GM21737 (cell line): ENCODE measurements at regions not wholly inside any gene's neighbourhood (a gene's known extent, or its start where the extent isn't known, plus 50 kb on each side); places are given as distances from the start of the nearest gene placed in this dataset.
"Not testable (repeated sequence)": the region's sequence is repeated elsewhere in the genome, so short reads cannot be mapped to it uniquely, and the experiment has no call there.

Experiments used
- ATAC-seq: cut with Tn5 transposase; IDR thresholded peaks from one replicate; pipeline ENCODE4 v1.9.1; 2021; ENCODE audit warnings: mild to moderate bottlenecking, moderate library complexity; ENCODE audit not compliant: unreplicated experiment

GRCh38 chr1:4133297-4133938 is 233.3 kb upstream of the C1orf174 start:
- no peak for ATAC-seq

- no peak for ATAC-seq
Measured at GRCh38 chr1:4133939-4134321, 233.9 kb upstream of the C1orf174 start.

GRCh38 chr1:4135853-4136252 is 235.8 kb upstream of the C1orf174 start:
- ATAC-seq, result not testable (repeated sequence)

GRCh38 chr1:4137621-4138415 is 237.7 kb upstream of the C1orf174 start:
- ATAC-seq, result no peak

GRCh38 chr1:4139646-4140045 is 239.6 kb upstream of the C1orf174 start:
- no peak for ATAC-seq

GRCh38 chr1:4140241-4140640 is 240.2 kb upstream of the C1orf174 start:
- ATAC-seq, result no peak

- no peak for ATAC-seq
Measured at GRCh38 chr1:4140821-4141220, 240.7 kb upstream of the C1orf174 start.

GRCh38 chr1:4144349-4144971 is 244.4 kb upstream of the C1orf174 start:
- no peak for ATAC-seq

- ATAC-seq, result no peak
Measured at GRCh38 chr1:4146101-4146500, 246.0 kb upstream of the C1orf174 start.

GRCh38 chr1:4146614-4147013 is 246.5 kb upstream of the C1orf174 start:
- no peak for ATAC-seq

GRCh38 chr1:4147509-4147908 is 247.4 kb upstream of the C1orf174 start:
- ATAC-seq, result no peak

GRCh38 chr1:4149281-4149680 is 249.2 kb upstream of the C1orf174 start:
- no peak for ATAC-seq

GRCh38 chr1:4149831-4150230 is 249.8 kb upstream of the C1orf174 start:
- ATAC-seq, result no peak

- ATAC-seq, result no peak
Measured at GRCh38 chr1:4150262-4150661, 250.2 kb upstream of the C1orf174 start.

- ATAC-seq, result no peak
Measured at GRCh38 chr1:4152266-4152665, 252.2 kb upstream of the C1orf174 start.

GRCh38 chr1:4153571-4153970 is 253.5 kb upstream of the C1orf174 start:
- ATAC-seq, result no peak

- no peak for ATAC-seq
Measured at GRCh38 chr1:4156241-4156973, 256.3 kb upstream of the C1orf174 start.

- ATAC-seq, result no peak
Measured at GRCh38 chr1:4160181-4160580, 260.1 kb upstream of the C1orf174 start.

GRCh38 chr1:4161366-4162006 is 261.4 kb upstream of the C1orf174 start:
- no peak for ATAC-seq

GRCh38 chr1:4164965-4165364 is 264.9 kb upstream of the C1orf174 start:
- no peak for ATAC-seq
